ENCODE measurements at regions not wholly inside any gene's neighbourhood (a gene's known extent, or its start where the extent isn't known, plus 50 kb on each side); places are given as distances from the start of the nearest gene placed in this dataset.

DNA sequence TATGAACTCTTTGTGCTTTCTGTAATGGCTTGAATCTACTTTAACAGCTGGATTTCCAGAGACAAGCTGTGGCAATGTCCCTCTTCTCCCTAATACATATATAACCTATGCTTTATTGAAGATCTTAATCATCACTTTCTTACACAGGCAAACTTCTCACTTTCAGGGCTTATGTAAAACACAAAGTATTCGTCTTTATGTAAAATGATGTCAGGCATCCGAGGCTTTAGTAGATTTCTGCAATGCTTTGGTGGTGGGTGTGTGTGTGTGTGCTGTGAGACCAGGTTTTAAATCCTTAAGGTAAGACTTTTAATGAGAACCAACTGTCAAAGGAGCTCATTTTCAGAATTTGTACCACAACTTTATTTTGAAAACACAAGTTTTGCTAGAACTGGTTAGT, 70.0 kb upstream of the HMGA2 start:
- no peak for TF ChIP-seq EZH2 (IDR thresholded peaks at IDR 0.05; ENCODE audit: borderline replicate concordance, low read depth, low read length, poor library complexity, severe bottlenecking)
- TF ChIP-seq, protein P1, sequence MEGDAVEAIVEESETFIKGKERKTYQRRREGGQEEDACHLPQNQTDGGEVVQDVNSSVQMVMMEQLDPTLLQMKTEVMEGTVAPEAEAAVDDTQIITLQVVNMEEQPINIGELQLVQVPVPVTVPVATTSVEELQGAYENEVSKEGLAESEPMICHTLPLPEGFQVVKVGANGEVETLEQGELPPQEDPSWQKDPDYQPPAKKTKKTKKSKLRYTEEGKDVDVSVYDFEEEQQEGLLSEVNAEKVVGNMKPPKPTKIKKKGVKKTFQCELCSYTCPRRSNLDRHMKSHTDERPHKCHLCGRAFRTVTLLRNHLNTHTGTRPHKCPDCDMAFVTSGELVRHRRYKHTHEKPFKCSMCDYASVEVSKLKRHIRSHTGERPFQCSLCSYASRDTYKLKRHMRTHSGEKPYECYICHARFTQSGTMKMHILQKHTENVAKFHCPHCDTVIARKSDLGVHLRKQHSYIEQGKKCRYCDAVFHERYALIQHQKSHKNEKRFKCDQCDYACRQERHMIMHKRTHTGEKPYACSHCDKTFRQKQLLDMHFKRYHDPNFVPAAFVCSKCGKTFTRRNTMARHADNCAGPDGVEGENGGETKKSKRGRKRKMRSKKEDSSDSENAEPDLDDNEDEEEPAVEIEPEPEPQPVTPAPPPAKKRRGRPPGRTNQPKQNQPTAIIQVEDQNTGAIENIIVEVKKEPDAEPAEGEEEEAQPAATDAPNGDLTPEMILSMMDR (conservative IDR thresholded peaks at IDR 0.05; ENCODE audit: low read depth, low read length): no peak
